HEK293 (cell line): ENCODE measurements at regions not wholly inside any gene's neighbourhood (a gene's known extent, or its start where the extent isn't known, plus 50 kb on each side); places are given as distances from the start of the nearest gene placed in this dataset.
A peak's percentile ranks its signal among the peaks of the same experiment; 100 is the strongest.

Experiments
- CTCF ChIA-PET: fragments of 350-600 bp; formaldehyde crosslinking; extraction: SDS; loops from one replicate; lab custom pipeline; 2021; ENCODE audit warnings: antibody characterized with exemption; lab: Yijun Ruan, JAX
- POLR2A ChIA-PET: fragments of 300-600 bp; formaldehyde crosslinking; extraction: SDS; loops from one replicate; lab custom pipeline; 2020; ENCODE audit warnings: antibody characterized with exemption, inconsistent platforms; lab: Yijun Ruan, JAX
- H3K27ac ChIP-seq: fragments of 200-500 bp; sonication (Bioruptor generic); 2 replicates; pipeline ENCODE4 v1.5.1; 2014; ENCODE audit warnings: low read depth, low read length, control low read depth, inconsistent platforms; ENCODE audit errors: extremely low read depth
- H3K36me3 ChIP-seq, 2 experiments: fragments of 200-500 bp in 1 of 2; sonication (Bioruptor generic) in 1 of 2; 1 replicate in 1 of 2; 2 replicates in 1 of 2; pipeline ENCODE4 v1.5.1; 2014 to 2017; ENCODE audit warnings: inconsistent platforms in 2 of 2, low read length in 2 of 2; ENCODE audit not compliant: control insufficient read depth in 2 of 2, insufficient read depth in 1 of 2
- H3K4me1 ChIP-seq: fragments of 200-500 bp; sonication (Bioruptor generic); 2 replicates; pipeline ENCODE4 v1.5.1; 2014; ENCODE audit warnings: mild to moderate bottlenecking, low read length, inconsistent platforms; ENCODE audit not compliant: control insufficient read depth, insufficient read depth
- H3K4me3 ChIP-seq: 2 replicates; pipeline ENCODE4 v1.5.1; 2011; ENCODE audit warnings: low read depth, mild to moderate bottlenecking, control low read depth, low read length, moderate library complexity
- H3K9me3 ChIP-seq: fragments of 200-500 bp; sonication (Bioruptor generic); 2 replicates; pipeline ENCODE4 v1.5.1; 2014; ENCODE audit warnings: low read depth, low read length, inconsistent platforms; ENCODE audit not compliant: control insufficient read depth, insufficient read depth
- EGR2 ChIP-seq: fragments of 450-650 bp; formaldehyde crosslinking; IDR thresholded peaks from 2 replicates; pipeline ENCODE4 v1.5.1; 2016; ENCODE audit warnings: low read depth, missing biosample characterization, missing genetic modification characterization
- ELK4 ChIP-seq: IDR thresholded peaks from 2 replicates; pipeline ENCODE4 v1.6.1; 2011; ENCODE audit warnings: mild to moderate bottlenecking, low read depth, low read length, borderline replicate concordance
- KLF10 ChIP-seq: fragments of 450-650 bp; IDR thresholded peaks from 2 replicates; pipeline ENCODE4 v1.5.1; 2018; ENCODE audit warnings: missing biosample characterization, mild to moderate bottlenecking, missing genetic modification characterization
- MEIS1 ChIP-seq: sonication (generic); formaldehyde crosslinking; IDR thresholded peaks from 2 replicates; pipeline ENCODE4 v1.8.1; 2022; ENCODE audit warnings: missing genetic modification reagents, mild to moderate bottlenecking, borderline replicate concordance
- PRDM4 ChIP-seq: fragments of 450-650 bp; formaldehyde crosslinking; IDR thresholded peaks from 2 replicates; pipeline ENCODE4 v1.5.1; 2017; ENCODE audit warnings: missing biosample characterization, missing genetic modification characterization
- SCRT1 ChIP-seq: fragments of 450-650 bp; formaldehyde crosslinking; IDR thresholded peaks from 2 replicates; pipeline ENCODE4 v1.5.1; 2016; ENCODE audit warnings: missing biosample characterization, missing genetic modification characterization, borderline replicate concordance
- ZBTB8A ChIP-seq: fragments of 450-650 bp; formaldehyde crosslinking; IDR thresholded peaks from 2 replicates; pipeline ENCODE4 v1.5.1; 2016; ENCODE audit warnings: missing biosample characterization, missing genetic modification characterization
- ZFP41 ChIP-seq: fragments of 450-650 bp; formaldehyde crosslinking; IDR thresholded peaks from 2 replicates; pipeline ENCODE4 v1.5.1; 2016; ENCODE audit warnings: missing biosample characterization, missing genetic modification characterization, borderline replicate concordance
- ZNF214 ChIP-seq: fragments of 450-650 bp; formaldehyde crosslinking; IDR thresholded peaks from 2 replicates; pipeline ENCODE4 v1.5.1; 2017; ENCODE audit warnings: missing biosample characterization, mild to moderate bottlenecking, missing genetic modification characterization, borderline replicate concordance
- ZNF23 ChIP-seq: fragments of 450-650 bp; formaldehyde crosslinking; IDR thresholded peaks from 2 replicates; pipeline ENCODE4 v1.5.1; 2016; ENCODE audit warnings: missing biosample characterization, missing genetic modification characterization, borderline replicate concordance
- ZNF311 ChIP-seq: fragments of 450-650 bp; formaldehyde crosslinking; IDR thresholded peaks from 2 replicates; pipeline ENCODE4 v1.5.1; 2017; ENCODE audit warnings: missing biosample characterization, missing genetic modification characterization, borderline replicate concordance
- ZNF449 ChIP-seq: fragments of 450-650 bp; formaldehyde crosslinking; IDR thresholded peaks from 2 replicates; pipeline ENCODE4 v1.5.1; 2017; ENCODE audit warnings: missing biosample characterization, mild to moderate bottlenecking, missing genetic modification characterization, moderate library complexity
- ZNF501 ChIP-seq: fragments of 450-650 bp; formaldehyde crosslinking; IDR thresholded peaks from 2 replicates; pipeline ENCODE4 v1.5.1; 2016; ENCODE audit warnings: missing biosample characterization, missing genetic modification characterization
- ZNF529 ChIP-seq: fragments of 450-650 bp; formaldehyde crosslinking; IDR thresholded peaks from 2 replicates; pipeline ENCODE4 v1.5.1; 2017; ENCODE audit warnings: missing genetic modification characterization, missing biosample characterization; ENCODE audit not compliant: insufficient replicate concordance
- ZNF596 ChIP-seq: fragments of 450-650 bp; IDR thresholded peaks from 2 replicates; pipeline ENCODE4 v1.5.0; 2018; ENCODE audit warnings: missing biosample characterization, mild to moderate bottlenecking, missing genetic modification characterization, moderate library complexity
- ZNF600 ChIP-seq: fragments of 450-650 bp; formaldehyde crosslinking; IDR thresholded peaks from 2 replicates; pipeline ENCODE4 v1.5.1; 2016; ENCODE audit warnings: missing biosample characterization, missing genetic modification characterization
- ZNF654 ChIP-seq: fragments of 450-650 bp; formaldehyde crosslinking; IDR thresholded peaks from 2 replicates; pipeline ENCODE4 v1.5.1; 2016; ENCODE audit warnings: low read depth, missing biosample characterization, missing genetic modification characterization
- ZNF664 ChIP-seq: fragments of 450-650 bp; formaldehyde crosslinking; IDR thresholded peaks from 2 replicates; pipeline ENCODE4 v1.5.1; 2016; ENCODE audit warnings: missing biosample characterization, missing genetic modification characterization
- ZNF707 ChIP-seq: fragments of 450-650 bp; formaldehyde crosslinking; IDR thresholded peaks from 2 replicates; pipeline ENCODE4 v1.5.1; 2016; ENCODE audit warnings: missing biosample characterization, missing genetic modification characterization
- ZNF777 ChIP-seq: fragments of 450-650 bp; formaldehyde crosslinking; IDR thresholded peaks from 2 replicates; pipeline ENCODE4 v1.5.1; 2017; ENCODE audit warnings: missing biosample characterization, missing genetic modification characterization, borderline replicate concordance
- ZNF792 ChIP-seq: fragments of 450-650 bp; formaldehyde crosslinking; IDR thresholded peaks from 2 replicates; pipeline ENCODE4 v1.5.1; 2016; ENCODE audit warnings: missing biosample characterization, missing genetic modification characterization
- ZSCAN4 ChIP-seq: fragments of 450-650 bp; formaldehyde crosslinking; IDR thresholded peaks from 2 replicates; pipeline ENCODE4 v1.5.1; 2017; ENCODE audit warnings: missing biosample characterization, missing genetic modification characterization
- ZSCAN5A ChIP-seq: fragments of 450-650 bp; formaldehyde crosslinking; IDR thresholded peaks from 2 replicates; pipeline ENCODE4 v1.5.1; 2016; ENCODE audit warnings: missing biosample characterization, missing genetic modification characterization
- ZXDB ChIP-seq: fragments of 450-650 bp; formaldehyde crosslinking; IDR thresholded peaks from 2 replicates; pipeline ENCODE4 v1.5.1; 2016; ENCODE audit warnings: missing biosample characterization, missing genetic modification characterization

GRCh38 chr2:120875431-120875830 is 139.8 kb downstream of the GLI2 start (continued):
- TF ChIP-seq PRDM4 (peak; percentile 71), ZNF664 (tag by site-specific recombination) (no peak), ZNF596 (0 out of 2 replicates have a peak, but pooled peaks have one; percentile 5), ZNF792 (no peak), SCRT1 (tag by site-specific recombination) (peak; percentile 69; the same call in 1 of the 2 replicates), ZSCAN4 (tag by site-specific recombination) (no peak), ELK4 (no peak), ZBTB8A (tag by site-specific recombination) (peak; percentile 41; the same call in 1 of the 2 replicates), ZNF501 (no peak), ZNF529 (tag by site-specific recombination) (no peak), ZNF311 (no peak), ZFP41 (tag by site-specific recombination) (no peak), ZNF600 (tag by site-specific recombination) (0 out of 2 replicates have a peak, but pooled peaks have one; percentile 28)

GRCh38 chr2:120876526-120877280 is 141.0 kb downstream of the GLI2 start:
- H3K27ac ChIP-seq = no peak overlapping the region
- H3K4me3 ChIP-seq = no peak overlapping the region
- H3K4me1 ChIP-seq = no peaks in the 10 kb centered on the region
- ChIA-PET POLR2A (no interaction called here), CTCF (interaction anchor here (0.5 to 1.7 kb wide), 3 partner anchors 89 to 219 kb away, joined by 3 to 4 read pairs (median 4); no protein-coding TSS in a partner anchor)
- no peak for TF ChIP-seq ZNF449 (tag by site-specific recombination)
- TF ChIP-seq ZNF777 (tag by site-specific recombination) = no peak
- TF ChIP-seq ZNF707 (tag by site-specific recombination) = no peak
- TF ChIP-seq ZXDB = no peak
- no peak for TF ChIP-seq ZSCAN5A (tag by site-specific recombination)
- TF ChIP-seq ZNF214 = no peak
- TF ChIP-seq MEIS1 (CRISPR knock-in tag) = no peak
- no peak for TF ChIP-seq EGR2
- no peak for TF ChIP-seq ZNF654 (tag by site-specific recombination)
- no peak for TF ChIP-seq ZNF23
- TF ChIP-seq KLF10 (tag by site-specific recombination) = no peak
- H3K9me3 ChIP-seq = no peaks in the 10 kb centered on the region
- H3K36me3 ChIP-seq = no peaks in the 10 kb centered on the region
